Ishikawa (cell line): ENCODE measurements at regions not wholly inside any gene's neighbourhood (a gene's known extent, or its start where the extent isn't known, plus 50 kb on each side); places are given as distances from the start of the nearest gene placed in this dataset.

Experiments
- CEBPB ChIP-seq: IDR thresholded peaks from 2 replicates; pipeline ENCODE4 v1.6.1; 2012
- EP300 ChIP-seq: IDR thresholded peaks from 2 replicates; pipeline ENCODE4 v1.6.1; 2012; ENCODE audit warnings: borderline replicate concordance
- REST ChIP-seq: IDR thresholded peaks from 2 replicates; pipeline ENCODE4 v1.6.1; 2012; ENCODE audit warnings: low read depth, mild to moderate bottlenecking
- TCF12 ChIP-seq: IDR thresholded peaks from 2 replicates; pipeline ENCODE4 v1.6.1; 2012; ENCODE audit warnings: low read depth
- TEAD4 ChIP-seq: IDR thresholded peaks from 2 replicates; pipeline ENCODE4 v1.6.1; 2012

DNA sequence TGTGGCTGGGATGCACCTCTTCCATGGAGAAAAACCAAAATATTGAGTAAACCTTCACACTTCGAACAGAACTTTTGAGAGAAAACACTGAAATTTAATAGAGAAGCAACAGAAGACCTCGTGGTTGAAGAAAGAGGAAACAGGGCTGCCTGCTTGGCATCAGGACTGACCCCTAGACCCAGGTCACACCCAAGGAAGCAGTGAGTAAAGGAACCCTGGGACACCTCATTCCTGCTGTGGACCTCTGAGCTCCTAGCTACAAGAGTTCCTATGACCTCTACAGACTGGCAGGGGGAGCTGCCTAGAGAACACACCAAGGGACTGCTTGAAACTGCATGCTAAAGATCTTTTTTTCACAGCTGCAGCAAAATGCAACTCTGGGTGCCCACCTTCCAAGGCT, 67.8 kb downstream of the FASLG start:
- no peak for TF ChIP-seq TEAD4
- TF ChIP-seq REST: no peak
- no peak for TF ChIP-seq EP300
- no peak for TF ChIP-seq TCF12
- TF ChIP-seq CEBPB: no peak
